ENCODE measurements at regions not wholly inside any gene's neighbourhood (a gene's known extent, or its start where the extent isn't known, plus 50 kb on each side); places are given as distances from the start of the nearest gene placed in this dataset.

GRCh38 chr18:27239669-27240068 is 54.6 kb upstream of the CHST9 start:
- DNase-seq (ENCODE audit: low read depth in 4 of 4, low spot score in 2 of 4) = no peak

DNA sequence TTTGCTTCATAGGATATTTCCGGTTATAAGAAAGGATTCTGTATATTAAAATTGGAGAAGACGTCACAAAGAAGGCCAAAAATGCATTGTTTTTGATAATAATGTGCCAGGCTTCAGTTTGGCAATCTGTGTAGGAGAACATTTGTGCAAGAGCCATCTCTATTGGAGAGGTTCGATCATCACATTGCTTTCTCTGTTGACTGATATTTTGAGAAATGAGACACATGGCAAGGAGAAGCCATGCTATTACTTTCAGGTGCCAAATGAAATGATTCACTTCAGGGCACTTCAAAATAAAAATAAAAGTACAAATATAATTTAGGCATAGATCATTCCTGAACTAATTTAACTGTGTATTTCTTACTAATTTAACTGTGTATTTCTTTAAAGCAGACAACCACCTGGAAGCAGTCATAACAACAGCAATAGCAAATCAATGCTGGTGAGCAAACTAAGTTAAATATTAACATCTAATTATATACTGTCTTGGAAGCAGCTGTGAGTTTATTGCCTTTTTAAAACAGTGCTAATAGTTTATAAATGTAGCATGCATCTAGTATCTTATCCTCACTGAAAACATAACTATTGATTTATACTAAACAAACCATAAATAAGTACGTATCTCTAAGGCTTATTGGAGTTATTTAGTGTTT is 50.2 kb upstream of the CHST9 start:
- DNase-seq (ENCODE audit: low read depth in 4 of 4, low spot score in 2 of 4) = no peak

Data from left renal cortex interstitium (tissue), 4 donors.